ENCODE measurements at regions not wholly inside any gene's neighbourhood (a gene's known extent, or its start where the extent isn't known, plus 50 kb on each side); places are given as distances from the start of the nearest gene placed in this dataset.

DNA sequence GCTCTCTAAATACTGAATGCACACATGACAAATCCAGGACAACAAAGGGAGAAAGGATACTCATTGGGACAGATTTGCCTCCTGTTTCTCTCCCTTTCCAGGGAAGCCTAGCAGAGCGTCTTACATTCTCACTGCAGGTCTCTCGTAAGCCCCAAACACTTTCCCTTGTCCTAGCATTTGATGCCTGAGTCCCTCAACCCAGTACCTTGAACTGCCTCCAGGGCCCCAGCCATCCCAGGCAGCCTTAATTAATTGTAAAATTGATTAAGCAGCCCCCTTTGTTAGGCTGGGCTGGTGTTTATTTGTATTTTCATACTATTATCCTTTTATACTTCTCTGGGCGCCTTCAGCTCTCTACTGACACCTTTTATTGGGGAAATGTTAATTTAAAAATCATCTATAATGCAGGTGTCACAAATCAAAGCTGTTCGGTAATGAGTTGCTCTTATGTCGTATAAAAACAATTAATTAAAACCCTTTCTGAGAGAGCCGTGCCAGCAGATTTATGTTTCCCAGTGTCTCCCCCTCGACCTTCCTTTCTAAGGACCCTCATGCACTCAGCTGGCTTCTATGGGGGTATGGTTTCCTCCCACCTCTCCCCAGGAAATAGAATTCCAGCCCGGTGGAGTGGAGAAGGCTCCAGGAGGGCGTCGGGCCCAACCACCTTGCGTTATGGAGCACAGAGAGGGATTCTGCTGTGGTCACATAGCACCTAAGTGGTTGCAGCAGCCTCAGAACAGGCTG is 243.8 kb downstream of the RPS24 start:
- DNase-seq, result no peak

DNA sequence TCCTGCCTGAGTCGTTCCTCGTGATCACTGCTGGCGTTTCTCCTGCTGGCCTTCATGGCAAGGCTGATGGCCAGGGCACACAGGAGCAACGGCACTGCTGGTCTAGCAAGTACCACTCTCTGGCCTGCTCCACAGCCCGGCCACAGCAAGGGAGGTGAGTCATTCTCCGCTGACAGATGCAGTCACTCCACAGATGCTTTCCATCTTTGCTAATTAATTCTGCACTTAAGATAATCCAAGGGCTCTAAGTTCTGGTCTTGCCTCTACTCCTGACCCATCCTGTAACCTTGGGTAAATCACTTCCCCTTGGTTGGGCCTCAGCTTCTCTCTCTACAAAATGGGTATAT is 244.4 kb downstream of the RPS24 start:
- DNase-seq, result no peak

DNA sequence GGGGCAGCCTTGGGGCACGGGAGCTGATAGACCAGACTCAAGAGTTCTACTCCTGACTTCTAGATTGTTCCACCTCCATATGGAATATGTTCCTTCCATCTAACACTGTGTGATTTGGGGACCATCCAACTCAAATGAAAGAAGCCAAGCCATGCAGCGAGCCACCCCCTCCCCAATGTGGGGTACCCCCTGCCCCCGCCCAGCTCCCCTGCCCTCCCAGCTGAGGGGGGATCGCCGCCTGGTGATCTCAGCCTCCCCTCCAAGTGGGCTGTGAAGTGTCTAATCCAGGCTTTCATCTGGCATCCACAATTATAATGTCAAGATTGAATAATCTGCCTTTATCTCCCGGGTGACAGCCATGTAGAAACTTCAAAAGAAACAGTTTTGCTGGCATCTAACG is 246.1 kb downstream of the RPS24 start:
- DNase-seq, result no peak

DNA sequence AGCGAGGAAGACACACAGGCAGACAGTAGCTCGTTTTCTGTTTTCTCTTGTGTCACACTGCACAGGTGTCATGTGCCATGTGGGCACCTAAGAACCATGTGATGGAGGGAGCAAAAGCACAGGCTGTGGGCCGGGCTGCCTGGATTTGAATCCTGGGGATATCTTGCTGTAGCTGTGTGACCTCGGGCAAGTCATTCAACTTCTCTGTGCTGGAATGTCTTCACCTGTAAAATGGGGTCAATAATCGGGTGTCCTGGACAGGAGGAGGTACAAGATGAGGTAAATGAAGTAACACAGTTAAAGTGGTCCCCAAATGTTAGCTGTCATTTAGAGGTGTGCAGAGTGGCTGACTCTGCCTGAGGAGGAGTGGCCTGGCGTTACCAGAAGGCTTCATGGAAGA is 246.9 kb downstream of the RPS24 start:
- DNase-seq, result no peak

GRCh38 chr10:78281627-78282026 is 248.0 kb downstream of the RPS24 start:
- DNase-seq, result no peak

DNA sequence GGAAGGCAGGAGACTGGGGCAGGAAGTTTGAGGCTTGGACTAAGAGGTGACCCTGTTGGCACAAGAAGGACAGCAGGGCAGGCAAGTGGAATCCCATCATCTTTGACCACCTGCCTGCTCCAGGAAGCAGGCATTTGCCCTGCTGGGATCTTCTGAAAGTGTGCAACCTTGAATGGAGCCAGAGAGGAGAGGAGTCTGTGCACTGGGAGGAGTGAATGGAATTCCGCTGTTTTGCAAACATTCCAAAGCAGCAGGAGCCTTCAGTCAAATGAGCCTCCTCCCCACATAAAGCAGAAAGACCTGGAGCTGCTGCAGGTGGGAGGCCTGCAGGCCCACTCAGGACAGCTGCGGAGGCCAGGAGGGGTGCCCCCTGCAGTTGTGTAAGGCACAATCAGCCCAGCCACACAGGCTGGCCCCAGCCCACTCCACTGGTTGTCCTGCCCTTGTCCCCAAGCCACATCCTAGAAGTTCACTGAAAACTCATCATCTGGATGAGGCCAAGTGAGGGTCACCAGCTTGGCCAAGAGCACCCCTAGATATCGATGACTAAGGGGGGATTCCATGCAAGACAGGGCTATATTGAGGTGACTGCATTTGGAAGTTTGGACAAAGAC is 249.5 kb downstream of the RPS24 start:
- no peak for DNase-seq

GRCh38 chr10:78284381-78284780 is 250.7 kb downstream of the RPS24 start:
- DNase-seq, result no peak

- DNase-seq, result no peak
Observed at GRCh38 chr10:78285226-78285625, 251.6 kb downstream of the RPS24 start.

GRCh38 chr10:78286186-78286585 is 252.5 kb downstream of the RPS24 start:
- no peak for DNase-seq

- no peak for DNase-seq
Observed at GRCh38 chr10:78286668-78287067, 253.0 kb downstream of the RPS24 start.

- DNase-seq, result no peak
Observed at GRCh38 chr10:78287618-78288017, 254.0 kb downstream of the RPS24 start.

- no peak for DNase-seq
Observed at GRCh38 chr10:78288663-78289062, 255.0 kb downstream of the RPS24 start.

- no peak for DNase-seq
Observed at GRCh38 chr10:78290131-78290750, 256.6 kb downstream of the RPS24 start.

GRCh38 chr10:78291722-78292121 is 258.1 kb downstream of the RPS24 start:
- no peak for DNase-seq

GRCh38 chr10:78292250-78292981 is 258.8 kb downstream of the RPS24 start:
- DNase-seq, result no peak

GRCh38 chr10:78292982-78293865 is 259.6 kb downstream of the RPS24 start:
- no peak for DNase-seq

- DNase-seq, result no peak
Observed at GRCh38 chr10:78295242-78295641, 261.6 kb downstream of the RPS24 start.

DNA sequence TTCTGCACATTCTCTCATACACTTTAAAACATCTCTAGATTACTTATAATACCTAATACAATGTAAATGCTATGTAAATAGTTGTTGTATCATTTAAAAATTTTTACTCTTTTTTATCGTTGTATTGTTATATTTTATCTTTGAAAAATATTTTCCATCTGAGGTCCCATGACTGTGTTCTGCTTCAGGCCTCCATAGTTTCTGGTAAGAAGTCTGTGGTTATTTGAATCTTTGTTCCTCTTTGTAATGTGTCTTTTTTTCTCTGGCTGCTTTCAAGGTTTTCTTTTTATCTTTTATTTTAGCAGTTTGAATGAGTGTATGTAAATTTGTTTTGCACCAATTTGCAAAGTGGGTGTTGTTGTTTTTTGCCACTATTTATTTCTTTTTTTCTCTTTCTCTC is 263.1 kb downstream of the RPS24 start:
- no peak for DNase-seq

DNA sequence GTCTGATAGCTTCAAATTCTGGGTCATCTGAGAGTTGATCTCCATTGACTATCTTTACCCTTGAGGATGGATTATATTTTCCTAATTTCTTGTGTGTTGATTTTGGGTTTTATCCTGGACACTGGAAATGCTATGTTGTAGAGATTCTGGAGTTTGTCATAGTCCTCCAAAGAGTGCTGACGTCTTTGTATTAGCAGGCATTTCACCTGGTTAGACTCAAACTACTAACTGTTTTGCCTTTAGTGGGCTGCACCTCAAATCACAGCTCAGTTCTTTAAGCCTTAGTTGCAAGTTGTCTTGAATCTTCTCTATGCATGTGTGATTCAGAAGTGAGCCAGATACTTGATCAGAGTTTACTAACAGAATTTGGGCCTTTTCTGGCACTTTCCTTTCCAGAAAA is 264.3 kb downstream of the RPS24 start:
- no peak for DNase-seq

DNA sequence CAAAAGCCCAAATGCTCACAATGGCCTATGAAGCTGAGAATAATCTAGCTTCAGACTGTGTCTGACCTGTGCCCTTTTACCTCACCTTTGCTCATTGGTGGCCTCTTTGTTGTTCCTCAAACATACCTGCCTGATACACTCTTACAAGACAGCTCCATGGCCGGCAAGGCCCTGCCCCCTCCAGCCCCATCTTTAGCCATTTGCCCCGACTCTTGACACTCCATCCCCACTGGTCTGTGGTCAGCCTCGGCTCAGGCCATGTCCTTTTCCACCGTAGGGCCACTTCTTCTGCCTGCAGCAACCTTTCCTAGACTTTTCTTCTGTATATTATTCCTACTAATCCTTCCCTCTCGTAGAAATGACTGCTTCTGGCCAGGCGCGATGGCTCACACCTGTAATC is 265.2 kb downstream of the RPS24 start:
- no peak for DNase-seq

DNA sequence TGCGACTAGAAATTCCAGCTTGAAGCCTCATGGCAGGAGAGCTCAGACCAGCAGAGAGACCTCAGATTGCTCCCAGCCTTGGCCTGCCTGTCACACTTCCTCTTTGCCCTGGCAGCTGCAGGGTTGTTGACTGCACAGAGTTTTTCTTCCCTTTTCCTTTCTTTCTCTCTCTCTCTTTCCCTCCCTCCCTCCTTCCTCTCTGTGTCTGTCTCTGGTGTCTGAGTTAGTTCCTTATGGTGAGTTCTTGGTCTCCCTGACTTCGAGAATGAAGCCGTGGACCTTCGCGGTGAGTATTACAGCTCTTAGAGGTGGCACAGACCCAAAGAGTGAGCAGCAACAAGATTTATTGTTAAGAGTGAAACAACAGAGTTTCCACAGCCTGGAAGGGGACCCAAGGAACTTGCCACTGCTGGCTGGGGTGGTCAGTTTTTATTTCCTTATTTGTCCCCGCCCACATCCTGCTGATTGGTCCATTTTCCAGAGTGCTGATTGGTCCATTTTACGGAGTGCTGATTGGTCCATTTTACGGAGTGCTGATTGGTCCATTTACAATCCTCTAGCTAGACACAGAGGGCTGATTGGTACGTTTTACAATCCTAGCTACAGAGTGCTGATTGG is 266.3 kb downstream of the RPS24 start:
- DNase-seq, result no peak

DNA sequence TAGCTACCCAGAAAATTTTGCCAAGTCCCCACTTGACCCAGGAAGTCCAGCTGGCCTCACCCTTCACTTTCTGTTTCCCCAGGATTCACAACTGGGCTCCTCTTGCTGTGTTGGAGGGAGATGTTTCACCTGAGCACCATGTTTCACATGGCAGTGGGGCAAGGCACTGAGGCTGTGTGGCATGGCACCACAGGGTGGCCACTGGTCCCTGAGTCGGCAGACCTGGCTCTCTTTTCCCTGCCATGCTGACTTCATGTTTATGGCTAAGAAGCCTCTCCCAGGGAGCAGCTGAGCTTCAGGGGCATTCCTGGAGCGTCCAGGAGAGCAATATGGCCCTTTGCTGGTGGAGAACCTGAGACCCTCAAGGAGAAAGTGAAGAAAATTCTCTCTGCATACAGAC is 266.9 kb downstream of the RPS24 start:
- no peak for DNase-seq
